ENCODE measurements at regions not wholly inside any gene's neighbourhood (a gene's known extent, or its start where the extent isn't known, plus 50 kb on each side); places are given as distances from the start of the nearest gene placed in this dataset.
"Not testable (repeated sequence)": the region's sequence is repeated elsewhere in the genome, so short reads cannot be mapped to it uniquely, and the experiment has no call there.

- Mint-ChIP-seq H3K27me3 (ENCODE audit: unreplicated experiment) (no peaks in the 10 kb centered on the region), H3K27ac (ENCODE audit: unreplicated experiment) (no peak overlapping the region), H3K4me3 (ENCODE audit: unreplicated experiment) (no peak overlapping the region), H3K9me3 (ENCODE audit: unreplicated experiment) (peaks cover 11% of the 10 kb centered on the region), H3K36me3 (ENCODE audit: low read depth, unreplicated experiment) (no peaks in the 10 kb centered on the region), H3K4me1 (ENCODE audit: unreplicated experiment) (no peaks in the 10 kb centered on the region)
- TF ChIP-seq, protein P1, sequence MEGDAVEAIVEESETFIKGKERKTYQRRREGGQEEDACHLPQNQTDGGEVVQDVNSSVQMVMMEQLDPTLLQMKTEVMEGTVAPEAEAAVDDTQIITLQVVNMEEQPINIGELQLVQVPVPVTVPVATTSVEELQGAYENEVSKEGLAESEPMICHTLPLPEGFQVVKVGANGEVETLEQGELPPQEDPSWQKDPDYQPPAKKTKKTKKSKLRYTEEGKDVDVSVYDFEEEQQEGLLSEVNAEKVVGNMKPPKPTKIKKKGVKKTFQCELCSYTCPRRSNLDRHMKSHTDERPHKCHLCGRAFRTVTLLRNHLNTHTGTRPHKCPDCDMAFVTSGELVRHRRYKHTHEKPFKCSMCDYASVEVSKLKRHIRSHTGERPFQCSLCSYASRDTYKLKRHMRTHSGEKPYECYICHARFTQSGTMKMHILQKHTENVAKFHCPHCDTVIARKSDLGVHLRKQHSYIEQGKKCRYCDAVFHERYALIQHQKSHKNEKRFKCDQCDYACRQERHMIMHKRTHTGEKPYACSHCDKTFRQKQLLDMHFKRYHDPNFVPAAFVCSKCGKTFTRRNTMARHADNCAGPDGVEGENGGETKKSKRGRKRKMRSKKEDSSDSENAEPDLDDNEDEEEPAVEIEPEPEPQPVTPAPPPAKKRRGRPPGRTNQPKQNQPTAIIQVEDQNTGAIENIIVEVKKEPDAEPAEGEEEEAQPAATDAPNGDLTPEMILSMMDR (IDR thresholded peaks at IDR 0.05; ENCODE audit: unreplicated experiment): no peak
- DNase-seq (ENCODE audit: low spot score): no peak
Observed at GRCh38 chr12:114605918-114606317, 78.1 kb downstream of the TBX3 start.

DNA sequence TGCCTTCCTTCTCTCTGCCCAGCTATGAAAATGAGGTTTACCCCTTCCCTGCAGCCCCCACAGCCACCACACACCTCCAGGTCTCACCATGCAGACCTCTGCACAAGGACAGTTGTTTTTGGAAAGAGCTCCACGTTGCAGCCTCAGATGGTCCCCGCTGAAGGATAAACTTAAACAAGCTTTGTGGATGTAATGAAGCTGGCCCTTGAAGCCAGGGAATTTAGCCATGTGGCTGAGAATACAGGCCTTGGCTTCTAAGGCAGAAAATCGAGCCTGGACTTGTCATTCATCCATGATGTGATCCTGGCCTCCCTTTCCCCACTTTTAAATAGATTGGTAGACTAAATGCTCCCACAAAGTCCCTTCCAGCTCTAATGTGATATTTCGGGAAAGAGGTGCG is 79.4 kb downstream of the TBX3 start:
- H3K27me3 Mint-ChIP-seq (ENCODE audit: unreplicated experiment): no peaks in the 10 kb centered on the region
- no peaks in the 10 kb centered on the region for H3K4me1 Mint-ChIP-seq (ENCODE audit: unreplicated experiment)
- H3K36me3 Mint-ChIP-seq (ENCODE audit: low read depth, unreplicated experiment): no peaks in the 10 kb centered on the region
- TF ChIP-seq, protein P1 (IDR thresholded peaks at IDR 0.05; ENCODE audit: unreplicated experiment): no peak
- H3K27ac Mint-ChIP-seq (ENCODE audit: unreplicated experiment): no peak overlapping the region
- DNase-seq (ENCODE audit: low spot score): no peak
- peaks cover 11% of the 10 kb centered on the region for H3K9me3 Mint-ChIP-seq (ENCODE audit: unreplicated experiment)
- H3K4me3 Mint-ChIP-seq (ENCODE audit: unreplicated experiment): no peak overlapping the region

GRCh38 chr12:114600584-114600983 is 83.4 kb downstream of the TBX3 start:
- H3K4me1 Mint-ChIP-seq (ENCODE audit: unreplicated experiment); H3K4me3 Mint-ChIP-seq (ENCODE audit: unreplicated experiment); H3K27me3 Mint-ChIP-seq (ENCODE audit: unreplicated experiment); H3K36me3 Mint-ChIP-seq (ENCODE audit: low read depth, unreplicated experiment); DNase-seq (ENCODE audit: low spot score); H3K27ac Mint-ChIP-seq (ENCODE audit: unreplicated experiment): not testable (repeated sequence)
- H3K9me3 Mint-ChIP-seq (ENCODE audit: unreplicated experiment): peaks cover 11% of the 10 kb centered on the region

DNA sequence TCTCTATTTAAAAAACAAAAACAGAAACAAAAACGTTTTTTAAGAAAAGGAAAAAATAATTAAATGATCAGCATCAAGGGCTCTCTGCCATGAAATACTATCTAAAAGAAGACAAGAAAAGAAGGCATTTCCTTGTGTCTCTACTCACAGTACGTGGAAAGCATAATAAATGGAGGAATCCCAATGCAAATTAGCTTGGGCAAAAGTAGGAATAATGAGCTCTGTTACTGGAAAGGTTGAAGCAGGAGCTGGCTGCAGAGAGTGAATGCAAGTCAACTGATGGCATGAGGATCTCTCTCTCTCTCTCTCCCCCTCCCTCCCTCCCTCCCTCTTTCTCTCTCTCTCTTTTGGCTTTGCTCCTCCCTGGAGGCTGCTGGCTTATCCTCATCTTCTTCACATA is 85.9 kb downstream of the TBX3 start:
- no peak for DNase-seq (ENCODE audit: low spot score)
- no peaks in the 10 kb centered on the region for H3K4me1 Mint-ChIP-seq (ENCODE audit: unreplicated experiment)
- H3K9me3 Mint-ChIP-seq (ENCODE audit: unreplicated experiment): peaks cover 11% of the 10 kb centered on the region
- no peak overlapping the region for H3K4me3 Mint-ChIP-seq (ENCODE audit: unreplicated experiment)
- TF ChIP-seq, protein P1 (IDR thresholded peaks at IDR 0.05; ENCODE audit: unreplicated experiment): no peak
- no peaks in the 10 kb centered on the region for H3K36me3 Mint-ChIP-seq (ENCODE audit: low read depth, unreplicated experiment)
- H3K27ac Mint-ChIP-seq (ENCODE audit: unreplicated experiment): no peak overlapping the region
- peaks cover 2% of the 10 kb centered on the region for H3K27me3 Mint-ChIP-seq (ENCODE audit: unreplicated experiment)

DNA sequence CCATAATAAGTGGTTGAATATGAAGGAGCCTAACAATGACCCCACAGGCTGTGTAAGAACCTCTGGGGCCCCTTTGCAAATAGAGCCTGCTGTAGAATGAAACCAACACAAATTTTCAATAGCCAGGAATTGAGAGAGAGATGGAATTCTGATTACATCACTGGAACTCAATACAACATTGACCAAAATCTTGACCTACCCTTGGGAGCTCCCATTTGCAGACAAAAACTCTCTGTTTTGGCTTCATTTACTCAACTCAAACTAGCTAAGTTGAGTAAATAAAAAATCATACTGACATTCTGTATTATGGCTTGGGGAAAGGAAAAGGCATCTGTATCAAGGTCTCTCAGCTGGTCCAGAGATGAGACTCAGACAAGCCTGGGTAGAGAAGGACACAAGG is 91.0 kb downstream of the TBX3 start:
- Mint-ChIP-seq H3K9me3 (ENCODE audit: unreplicated experiment) (peaks cover 6% of the 10 kb centered on the region), H3K4me3 (ENCODE audit: unreplicated experiment) (no peak overlapping the region)

More for the DNA sequence above, 91.0 kb downstream of the TBX3 start:
- no peaks in the 10 kb centered on the region for H3K4me1 Mint-ChIP-seq (ENCODE audit: unreplicated experiment)
- H3K36me3 Mint-ChIP-seq (ENCODE audit: low read depth, unreplicated experiment): no peaks in the 10 kb centered on the region
- DNase-seq (ENCODE audit: low spot score): no peak
- TF ChIP-seq, protein P1 (IDR thresholded peaks at IDR 0.05; ENCODE audit: unreplicated experiment): no peak
- H3K27ac Mint-ChIP-seq (ENCODE audit: unreplicated experiment): no peak overlapping the region
- no peaks in the 10 kb centered on the region for H3K27me3 Mint-ChIP-seq (ENCODE audit: unreplicated experiment)
